K562 (cell line): ENCODE measurements at regions not wholly inside any gene's neighbourhood (a gene's known extent, or its start where the extent isn't known, plus 50 kb on each side); places are given as distances from the start of the nearest gene placed in this dataset.

ENCODE experiments used
- ATAC-seq: fragments of 200-7000 bp; cut with Tn5 transposase; 3 replicates; pipeline ENCODE4 v1.9.1; 2020; ENCODE audit warnings: moderate library complexity
- BruUV-seq: library from RNA; stranded (reverse); fragments of 400-500 nt; replicated peaks from 2 replicates; lab custom pipeline; 2021; lab: Mats Ljungman, UMichigan
- CTCF ChIA-PET: fragments of 300-600 bp; formaldehyde crosslinking; extraction: SDS; loops from one replicate; lab custom pipeline; 2021; ENCODE audit warnings: low intra/inter-chr PET ratio; lab: Yijun Ruan, JAX
- POLR2A ChIA-PET: fragments of 300-600, 350-650 bp; sonication (Branson Sonifier 250); formaldehyde crosslinking; extraction: SDS; loops from one replicate; lab custom pipeline; 2021; ENCODE audit warnings: antibody characterized with exemption, inconsistent platforms; lab: Yijun Ruan, JAX
- DNase-seq, 4 experiments: peaks; one replicate each; pipeline versions ENCODE4 v3.0.0 to v3.0.0-alpha.2; 2011 to 2018; ENCODE audit warnings: low spot score in 3 of 4, mixed read lengths in 3 of 4; ENCODE audit errors: extremely low read depth in 1 of 4
- FAIRE-seq: peaks from 2 replicates; lab custom pipeline; 2011; peaks lifted over from hg19 to GRCh38; lab: Jason Lieb, UNC
- H2AFZ ChIP-seq: 2 replicates; pipeline ENCODE4 v1.6.0; 2011; ENCODE audit warnings: low read depth, low read length, control low read depth, inconsistent platforms
- H3K27ac ChIP-seq: fragments of 200-600 bp; 3 replicates; pipeline ENCODE4 v1.8.0; 2011; ENCODE audit warnings: low read depth, mild to moderate bottlenecking, control low read depth, inconsistent platforms, low read length, moderate library complexity, mixed read lengths; ENCODE audit errors: extremely low read depth
- H3K27me3 ChIP-seq, 2 experiments: fragments of 300-600 bp in 1 of 2; 2 replicates in 1 of 2; 3 replicates in 1 of 2; pipeline versions ENCODE4 v1.6.0 to v1.8.0; 2011; ENCODE audit warnings: inconsistent platforms in 2 of 2, low read length in 2 of 2, mild to moderate bottlenecking in 1 of 2, mixed read lengths in 1 of 2, moderate library complexity in 1 of 2; ENCODE audit not compliant: control insufficient read depth in 2 of 2, insufficient read depth in 2 of 2
- H3K36me3 ChIP-seq: fragments of 300-600 bp; 3 replicates; pipeline ENCODE4 v1.8.0; 2011; ENCODE audit warnings: mild to moderate bottlenecking, low read length, inconsistent platforms; ENCODE audit not compliant: control insufficient read depth, insufficient read depth
- H3K4me1 ChIP-seq, 2 experiments: fragments of 200-600 bp in 1 of 2; replicated peaks in 1 of 2; 2 replicates in 1 of 2; 3 replicates in 1 of 2; pipeline versions ENCODE4 v1.5.1 to v1.8.0; 2011; ENCODE audit warnings: inconsistent platforms in 2 of 2, low read length in 2 of 2, mild to moderate bottlenecking in 1 of 2, mixed read lengths in 1 of 2, moderate library complexity in 1 of 2; ENCODE audit not compliant: control insufficient read depth in 2 of 2, insufficient read depth in 2 of 2
- H3K4me2 ChIP-seq: 2 replicates; pipeline ENCODE4 v1.6.1; 2011; ENCODE audit warnings: low read length, control low read depth, inconsistent platforms, mixed read lengths; ENCODE audit not compliant: insufficient read depth
- H3K4me3 ChIP-seq: fragments of 200-600 bp; sonication (generic), shearing (Covaris generic); 2 replicates; pipeline ENCODE4 v1.5.1; 2016; ENCODE audit warnings: control low read depth, inconsistent platforms
- H3K79me2 ChIP-seq: fragments of 200-600 bp; 3 replicates; pipeline ENCODE4 v1.8.0; 2011; ENCODE audit warnings: low read length, inconsistent platforms; ENCODE audit not compliant: control insufficient read depth, insufficient read depth
- H3K9ac ChIP-seq, 2 experiments: 2 replicates each; pipeline versions ENCODE4 v1.6.0 to v1.6.1; 2011; ENCODE audit warnings: low read depth in 2 of 2, low read length in 2 of 2, control low read depth in 1 of 2, inconsistent platforms in 1 of 2, mild to moderate bottlenecking in 1 of 2, mixed read lengths in 1 of 2; ENCODE audit not compliant: insufficient read depth in 1 of 2
- H3K9me1 ChIP-seq: one replicate; pipeline ENCODE4 v1.6.0; 2011; ENCODE audit warnings: inconsistent platforms, mild to moderate bottlenecking, low read length, moderate library complexity; ENCODE audit not compliant: control insufficient read depth, insufficient read depth
- H3K9me3 ChIP-seq: replicated peaks from 2 replicates; pipeline ENCODE4 v1.5.1; 2011; ENCODE audit warnings: low read depth, low read length, inconsistent platforms; ENCODE audit not compliant: control insufficient read depth, insufficient read depth
- H4K20me1 ChIP-seq: replicated peaks from 2 replicates; pipeline ENCODE4 v1.6.1; 2011; ENCODE audit warnings: low read length, inconsistent platforms, mixed read lengths; ENCODE audit not compliant: control insufficient read depth, insufficient read depth
- BRD9 ChIP-seq: fragments of 450-650 bp; IDR thresholded peaks from 2 replicates; pipeline ENCODE4 v1.6.1; 2018; ENCODE audit warnings: low read depth; ENCODE audit not compliant: partially characterized antibody
- CSDE1 ChIP-seq, 2 experiments: fragments of 450-650 bp; IDR thresholded peaks; 2 replicates each; pipeline ENCODE4 v1.6.1; 2016; ENCODE audit warnings: mild to moderate bottlenecking in 1 of 2
- NUFIP1 ChIP-seq: fragments of 450-650 bp; IDR thresholded peaks from 2 replicates; pipeline ENCODE4 v1.6.1; 2018; ENCODE audit not compliant: partially characterized antibody
- RAD51 ChIP-seq: fragments of 450-650 bp; IDR thresholded peaks from 2 replicates; pipeline ENCODE4 v1.7.1; 2016; ENCODE audit warnings: low read depth, mild to moderate bottlenecking, borderline replicate concordance
- RB1 ChIP-seq: fragments of 450-650 bp; IDR thresholded peaks from 2 replicates; pipeline ENCODE4 v1.6.1; 2017; ENCODE audit warnings: low read depth, mild to moderate bottlenecking
- ZNF174 ChIP-seq: fragments of 250-450 bp; sonication (Bioruptor Pico); IDR thresholded peaks from 2 replicates; pipeline ENCODE4 v1.4.0; 2020; ENCODE audit warnings: mild to moderate bottlenecking
- ZNF184 ChIP-seq: sonication (generic); formaldehyde crosslinking; IDR thresholded peaks from 2 replicates; pipeline ENCODE4 v1.5.0; 2020; ENCODE audit warnings: missing genetic modification reagents
- ZNF445 ChIP-seq: fragments of 250-450 bp; sonication (Bioruptor Pico); IDR thresholded peaks from 2 replicates; pipeline ENCODE4 v1.4.0; 2020; ENCODE audit warnings: low read depth, mild to moderate bottlenecking, moderate library complexity
- ZNF57 ChIP-seq: fragments of 450-650 bp; formaldehyde crosslinking; IDR thresholded peaks from 2 replicates; pipeline ENCODE4 v1.4.0; 2020; ENCODE audit warnings: mild to moderate bottlenecking, moderate library complexity
- WGBS: fragments of 100-300 bp; shearing (Covaris generic); methylation state at CpG from one replicate; pipeline ENCODE4 v1.1.6; 2016; ENCODE audit warnings: low coverage, mixed read lengths; ENCODE audit not compliant: insufficient coverage; ENCODE audit errors: missing lambda C conversion rate; 5-methylcytosine and 5-hydroxymethylcytosine counted together
- in situ Hi-C: fragments of 300-500 bp; cut with MboI; formaldehyde crosslinking; loops from 4 replicates; pipeline ENCODE4 v1.15.0; 2018; ENCODE audit warnings: inconsistent platforms, mixed read lengths
- intact Hi-C: fragments of 100-400 bp; cut with micrococcal nuclease; formaldehyde crosslinking; loops from 2 replicates; pipeline ENCODE4 v1.14.2; 2022
- TF ChIP-seq, protein P1 (sequence below): sonication (generic); formaldehyde crosslinking; IDR thresholded peaks from 2 replicates; pipeline ENCODE4 v1.8.0; 2022; ENCODE audit warnings: mild to moderate bottlenecking, low read depth, missing genetic modification reagents
- TF ChIP-seq, protein P2 (sequence below): fragments of 250-450 bp; sonication (Bioruptor Pico); IDR thresholded peaks from 2 replicates; pipeline ENCODE4 v1.8.0; 2021; ENCODE audit warnings: moderate library complexity, mild to moderate bottlenecking, inconsistent platforms
- TF ChIP-seq, protein P3 (sequence below): fragments of 450-650 bp; conservative IDR thresholded peaks from 2 replicates; pipeline ENCODE4 v1.6.1; 2016; ENCODE audit warnings: missing genetic modification characterization, low read depth, mild to moderate bottlenecking, missing compliant biosample characterization, moderate library complexity

DNA sequence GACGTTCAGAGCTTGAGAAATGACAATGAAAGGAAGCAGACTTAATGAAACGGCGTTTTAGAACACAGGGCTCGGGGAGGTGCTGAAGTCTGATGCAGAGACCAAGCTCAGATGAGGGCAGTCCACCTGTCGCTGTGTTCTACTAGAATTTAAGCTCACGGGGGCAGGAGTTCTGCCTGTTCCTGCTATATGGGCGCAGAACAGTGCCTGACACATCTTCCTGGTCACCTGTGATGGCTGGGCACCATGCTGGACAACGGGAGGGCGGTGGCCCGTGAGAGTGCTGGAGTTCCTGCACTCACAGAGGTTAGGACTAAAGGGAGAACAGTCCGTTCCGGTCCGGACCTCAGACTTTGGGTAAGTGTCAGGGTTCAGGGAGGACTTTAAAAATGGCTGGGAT, 130.6 kb downstream of the ERMARD start:
- Histone ChIP-seq H3K27ac (no peak overlapping the region), H3K4me1 (no peaks in the 10 kb centered on the region), H3K4me3 (no peak overlapping the region), H3K9me3 (no peaks in the 10 kb centered on the region), H3K9ac (no peak overlapping the region), H2AFZ (no peak overlapping the region), H3K36me3 (no peaks in the 10 kb centered on the region), H3K27me3 (peaks cover 3 to 28% of the 10 kb centered on the region in 2 experiments; a peak in 4 of 5 replicates), H3K79me2 (no peaks in the 10 kb centered on the region), H4K20me1 (peaks cover 2% of the 10 kb centered on the region; the same call in 1 of the 2 replicates), H3K4me2 (no peak overlapping the region), H3K9me1 (no peaks in the 10 kb centered on the region)
- POLR2A ChIA-PET, result interaction anchor here (1.1 to 1.2 kb wide), 2 partner anchors 17 to 138 kb away, joined by 3 to 4 read pairs; no protein-coding TSS in a partner anchor
- BruUV-seq, result no TSS peak
- DNase-seq (no peak), ATAC-seq (no peak; the same call in 2 of the 3 replicates), FAIRE-seq (no peak)
- intact Hi-C loops (no loop called here), in situ Hi-C loops (no loop called here)
- CTCF ChIA-PET, result no interaction called here
- WGBS, result under 1% methylated on average over 13 of the region's 13 CpGs
- TF ChIP-seq ZNF445, result no peak

DNA sequence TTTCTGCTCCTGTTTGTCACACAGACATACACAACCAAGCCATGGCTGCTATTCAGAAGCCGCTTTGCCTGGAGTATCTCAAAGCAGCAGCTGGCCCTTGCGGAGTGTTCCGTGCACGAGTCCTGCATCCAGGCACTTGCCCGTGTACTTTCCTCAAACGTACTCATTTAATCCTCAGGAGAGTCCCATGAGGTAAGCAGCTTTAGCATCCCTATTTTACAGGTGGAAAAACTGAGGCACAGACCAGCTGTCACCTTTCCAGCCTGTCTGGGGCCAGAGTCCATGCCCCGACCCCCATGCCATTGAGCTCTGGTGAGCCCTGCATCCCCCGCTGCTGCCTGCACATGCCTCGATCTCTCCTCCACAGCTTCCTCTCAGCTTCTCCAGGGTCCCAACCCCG, 130.0 kb downstream of the ERMARD start:
- in situ Hi-C loops (no loop called here), intact Hi-C loops (no loop called here)
- DNase-seq (no peak), FAIRE-seq (no peak), ATAC-seq (no peak)
- H3K9me1 ChIP-seq, result no peaks in the 10 kb centered on the region
- no peak overlapping the region for H3K4me2 ChIP-seq
- H3K4me1 ChIP-seq, result no peaks in the 10 kb centered on the region
- no peak overlapping the region for H3K27ac ChIP-seq
- H3K9ac ChIP-seq, result no peak overlapping the region
- no TSS peak for BruUV-seq
- no peaks in the 10 kb centered on the region for H3K36me3 ChIP-seq
- H3K79me2 ChIP-seq, result no peaks in the 10 kb centered on the region
- no peak overlapping the region for H3K4me3 ChIP-seq
- TF ChIP-seq, protein P1, sequence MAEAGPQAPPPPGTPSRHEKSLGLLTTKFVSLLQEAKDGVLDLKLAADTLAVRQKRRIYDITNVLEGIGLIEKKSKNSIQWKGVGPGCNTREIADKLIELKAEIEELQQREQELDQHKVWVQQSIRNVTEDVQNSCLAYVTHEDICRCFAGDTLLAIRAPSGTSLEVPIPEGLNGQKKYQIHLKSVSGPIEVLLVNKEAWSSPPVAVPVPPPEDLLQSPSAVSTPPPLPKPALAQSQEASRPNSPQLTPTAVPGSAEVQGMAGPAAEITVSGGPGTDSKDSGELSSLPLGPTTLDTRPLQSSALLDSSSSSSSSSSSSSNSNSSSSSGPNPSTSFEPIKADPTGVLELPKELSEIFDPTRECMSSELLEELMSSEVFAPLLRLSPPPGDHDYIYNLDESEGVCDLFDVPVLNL (CRISPR knock-in tag), result no peak
- TF ChIP-seq ZNF57, result no peak
- no peak for TF ChIP-seq ZNF174 (CRISPR knock-in tag)
- no peak for TF ChIP-seq RAD51
- no peak for TF ChIP-seq RB1
- TF ChIP-seq, protein P2, sequence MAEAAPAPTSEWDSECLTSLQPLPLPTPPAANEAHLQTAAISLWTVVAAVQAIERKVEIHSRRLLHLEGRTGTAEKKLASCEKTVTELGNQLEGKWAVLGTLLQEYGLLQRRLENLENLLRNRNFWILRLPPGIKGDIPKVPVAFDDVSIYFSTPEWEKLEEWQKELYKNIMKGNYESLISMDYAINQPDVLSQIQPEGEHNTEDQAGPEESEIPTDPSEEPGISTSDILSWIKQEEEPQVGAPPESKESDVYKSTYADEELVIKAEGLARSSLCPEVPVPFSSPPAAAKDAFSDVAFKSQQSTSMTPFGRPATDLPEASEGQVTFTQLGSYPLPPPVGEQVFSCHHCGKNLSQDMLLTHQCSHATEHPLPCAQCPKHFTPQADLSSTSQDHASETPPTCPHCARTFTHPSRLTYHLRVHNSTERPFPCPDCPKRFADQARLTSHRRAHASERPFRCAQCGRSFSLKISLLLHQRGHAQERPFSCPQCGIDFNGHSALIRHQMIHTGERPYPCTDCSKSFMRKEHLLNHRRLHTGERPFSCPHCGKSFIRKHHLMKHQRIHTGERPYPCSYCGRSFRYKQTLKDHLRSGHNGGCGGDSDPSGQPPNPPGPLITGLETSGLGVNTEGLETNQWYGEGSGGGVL, result no peak
- no peak for TF ChIP-seq CSDE1 (IDR thresholded peaks at IDR 0.05)
- TF ChIP-seq, protein P3, sequence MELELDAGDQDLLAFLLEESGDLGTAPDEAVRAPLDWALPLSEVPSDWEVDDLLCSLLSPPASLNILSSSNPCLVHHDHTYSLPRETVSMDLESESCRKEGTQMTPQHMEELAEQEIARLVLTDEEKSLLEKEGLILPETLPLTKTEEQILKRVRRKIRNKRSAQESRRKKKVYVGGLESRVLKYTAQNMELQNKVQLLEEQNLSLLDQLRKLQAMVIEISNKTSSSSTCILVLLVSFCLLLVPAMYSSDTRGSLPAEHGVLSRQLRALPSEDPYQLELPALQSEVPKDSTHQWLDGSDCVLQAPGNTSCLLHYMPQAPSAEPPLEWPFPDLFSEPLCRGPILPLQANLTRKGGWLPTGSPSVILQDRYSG (tag), result no peak
- no peak for TF ChIP-seq ZNF184
- TF ChIP-seq BRD9, result no peak
- no peak for TF ChIP-seq NUFIP1
- ChIA-PET POLR2A (interaction anchor here (1.1 to 1.2 kb wide), 2 partner anchors 17 to 138 kb away, joined by 3 to 4 read pairs; no protein-coding TSS in a partner anchor), CTCF (no interaction called here)
- H3K9me3 ChIP-seq, result no peaks in the 10 kb centered on the region
- H4K20me1 ChIP-seq, result peaks cover 2% of the 10 kb centered on the region; the same call in 1 of the 2 replicates
- H2AFZ ChIP-seq, result no peak overlapping the region
- peaks cover 3 to 24% of the 10 kb centered on the region in 2 experiments; a peak in 4 of 5 replicates for H3K27me3 ChIP-seq
- under 1% methylated on average over 10 of the region's 10 CpGs for WGBS
